Erythroblast (primary cell): ENCODE measurements at regions not wholly inside any gene's neighbourhood (a gene's known extent, or its start where the extent isn't known, plus 50 kb on each side); places are given as distances from the start of the nearest gene placed in this dataset.

ENCODE experiments used
- GATA1 ChIP-seq: IDR thresholded peaks from 2 replicates; pipeline ENCODE4 v1.6.1; 2011; ENCODE audit warnings: low read depth, mild to moderate bottlenecking, control low read depth, low read length, moderate library complexity
- POLR2A ChIP-seq: IDR thresholded peaks from 2 replicates; pipeline ENCODE4 v1.6.1; 2011; ENCODE audit warnings: mild to moderate bottlenecking, low read length

GRCh38 chr7:118436663-118437062, 212.2 kb downstream of the ANKRD7 start:
- no peak for TF ChIP-seq POLR2A
- TF ChIP-seq GATA1, result no peak
